Ectodermal cell (in vitro differentiated cells): ENCODE measurements at regions not wholly inside any gene's neighbourhood (a gene's known extent, or its start where the extent isn't known, plus 50 kb on each side); places are given as distances from the start of the nearest gene placed in this dataset.

ENCODE experiments used
- H3K27ac ChIP-seq: 2 replicates; pipeline ENCODE4 v1.7.0; 2013; ENCODE audit warnings: mild to moderate bottlenecking, low read depth, low read length; ENCODE audit not compliant: insufficient read depth, poor library complexity, severe bottlenecking
- H3K27me3 ChIP-seq: 2 replicates; pipeline ENCODE4 v1.7.0; 2013; ENCODE audit warnings: mild to moderate bottlenecking, low read length; ENCODE audit not compliant: insufficient read depth, control insufficient read depth, poor library complexity, severe bottlenecking
- H3K36me3 ChIP-seq: one replicate; pipeline ENCODE4 v1.7.0; 2013; ENCODE audit warnings: low read length; ENCODE audit not compliant: control insufficient read depth, insufficient read depth
- H3K4me1 ChIP-seq: one replicate; pipeline ENCODE4 v1.7.0; 2013; ENCODE audit warnings: low read length; ENCODE audit not compliant: control insufficient read depth, insufficient read depth
- H3K4me3 ChIP-seq: 2 replicates; pipeline ENCODE4 v1.7.0; 2013; ENCODE audit warnings: low read depth, low read length, control low read depth; ENCODE audit not compliant: insufficient read depth
- H3K9me3 ChIP-seq: 2 replicates; pipeline ENCODE4 v1.7.0; 2013; ENCODE audit warnings: mild to moderate bottlenecking, low read length, moderate library complexity; ENCODE audit not compliant: control insufficient read depth
- WGBS, 2 experiments: methylation state at CpG; one replicate each; pipeline ENCODE4 v1.1.7; 2013; ENCODE audit warnings: missing lambda C conversion rate in 2 of 2; 5-methylcytosine and 5-hydroxymethylcytosine counted together

- no peak overlapping the region for H3K4me3 ChIP-seq
- no CpG with 5 or more reads among the region's 1 CpG for WGBS, 2 experiments
These were observed 391.1 kb downstream of the RPS24 start for GRCh38 chr10:78424723-78425122.

GRCh38 chr10:78426181-78426580 is 392.5 kb downstream of the RPS24 start:
- Histone ChIP-seq H3K27ac (no peak overlapping the region), H3K27me3 (no peaks in the 10 kb centered on the region), H3K36me3 (no peaks in the 10 kb centered on the region), H3K4me3 (no peak overlapping the region), H3K9me3 (no peaks in the 10 kb centered on the region), H3K4me1 (no peaks in the 10 kb centered on the region)
- WGBS, 2 experiments: 96 to 98% methylated on average over 3 of the region's 3 CpGs

More at GRCh38 chr10:78424723-78425122, 391.1 kb downstream of the RPS24 start:
- peaks cover 3% of the 10 kb centered on the region for H3K4me1 ChIP-seq
- H3K36me3 ChIP-seq: no peaks in the 10 kb centered on the region
- H3K27ac ChIP-seq: no peak overlapping the region
- no peaks in the 10 kb centered on the region for H3K27me3 ChIP-seq
- H3K9me3 ChIP-seq: no peaks in the 10 kb centered on the region

- no peaks in the 10 kb centered on the region for H3K9me3 ChIP-seq
- no peaks in the 10 kb centered on the region for H3K36me3 ChIP-seq
- H3K27me3 ChIP-seq: no peaks in the 10 kb centered on the region
- 95 to 96% methylated on average over 2 of the region's 2 CpGs for WGBS, 2 experiments
- H3K4me3 ChIP-seq: no peak overlapping the region
- H3K27ac ChIP-seq: no peak overlapping the region
- peaks cover under 1% of the 10 kb centered on the region for H3K4me1 ChIP-seq
These were observed 393.9 kb downstream of the RPS24 start for GRCh38 chr10:78427497-78428031.

- H3K9me3 ChIP-seq: no peaks in the 10 kb centered on the region
- H3K4me3 ChIP-seq: no peak overlapping the region
- H3K27ac ChIP-seq: no peak overlapping the region
- no peaks in the 10 kb centered on the region for H3K27me3 ChIP-seq
- WGBS, 2 experiments: 90 to 100% methylated on average over 2 of the region's 2 CpGs
- H3K36me3 ChIP-seq: no peaks in the 10 kb centered on the region
- peaks cover 8% of the 10 kb centered on the region for H3K4me1 ChIP-seq
These were observed 394.9 kb downstream of the RPS24 start for GRCh38 chr10:78428579-78428978.

- Histone ChIP-seq H3K4me3 (no peak overlapping the region), H3K4me1 (peaks cover 19% of the 10 kb centered on the region), H3K27ac (no peak overlapping the region), H3K27me3 (no peaks in the 10 kb centered on the region), H3K36me3 (no peaks in the 10 kb centered on the region), H3K9me3 (no peaks in the 10 kb centered on the region)
- WGBS, 2 experiments: 89 to 90% methylated on average over 3 of the region's 3 CpGs
These were observed 396.3 kb downstream of the RPS24 start for GRCh38 chr10:78429984-78430383.

GRCh38 chr10:78432583-78432982 is 398.9 kb downstream of the RPS24 start:
- peaks cover 35% of the 10 kb centered on the region for H3K4me1 ChIP-seq
- H3K36me3 ChIP-seq: no peaks in the 10 kb centered on the region
- 78 to 79% methylated on average over 1 to 2 of the region's 2 CpGs for WGBS, 2 experiments
- H3K9me3 ChIP-seq: no peaks in the 10 kb centered on the region
- H3K27ac ChIP-seq: no peak overlapping the region
- H3K27me3 ChIP-seq: no peaks in the 10 kb centered on the region
- H3K4me3 ChIP-seq: no peak overlapping the region

GRCh38 chr10:78433076-78433595 is 399.5 kb downstream of the RPS24 start:
- Histone ChIP-seq H3K4me1 (peaks cover 35% of the 10 kb centered on the region), H3K27ac (peak overlapping the region; percentile 47)
- WGBS, 2 experiments: 75 to 78% methylated on average over 5 of the region's 5 CpGs

GRCh38 chr10:78433766-78434535 is 400.3 kb downstream of the RPS24 start:
- WGBS, 2 experiments: 84 to 87% methylated on average over 11 of the region's 11 CpGs
- Histone ChIP-seq H3K27ac (no peak overlapping the region), H3K27me3 (no peaks in the 10 kb centered on the region), H3K9me3 (no peaks in the 10 kb centered on the region), H3K36me3 (no peaks in the 10 kb centered on the region), H3K4me1 (peaks cover 35% of the 10 kb centered on the region), H3K4me3 (no peak overlapping the region)

More at GRCh38 chr10:78433076-78433595, 399.5 kb downstream of the RPS24 start:
- no peaks in the 10 kb centered on the region for H3K36me3 ChIP-seq
- H3K9me3 ChIP-seq: no peaks in the 10 kb centered on the region
- H3K4me3 ChIP-seq: no peak overlapping the region
- no peaks in the 10 kb centered on the region for H3K27me3 ChIP-seq

GRCh38 chr10:78434886-78435285 is 401.2 kb downstream of the RPS24 start:
- Histone ChIP-seq H3K27me3 (no peaks in the 10 kb centered on the region), H3K9me3 (no peaks in the 10 kb centered on the region), H3K36me3 (no peaks in the 10 kb centered on the region), H3K4me3 (no peak overlapping the region), H3K27ac (no peak overlapping the region), H3K4me1 (peaks cover 35% of the 10 kb centered on the region)
- 93% methylated on average over 8 of the region's 8 CpGs for WGBS, 2 experiments

- Histone ChIP-seq H3K27me3 (no peaks in the 10 kb centered on the region), H3K36me3 (no peaks in the 10 kb centered on the region), H3K4me3 (no peak overlapping the region), H3K9me3 (no peaks in the 10 kb centered on the region), H3K4me1 (peaks cover 35% of the 10 kb centered on the region), H3K27ac (peak overlapping the region; percentile 80)
- 87 to 94% methylated on average over 10 of the region's 10 CpGs for WGBS, 2 experiments
These were observed 402.0 kb downstream of the RPS24 start for GRCh38 chr10:78435484-78436221.
